Globus pallidus (tissue), 1 donor: ENCODE measurements at regions not wholly inside any gene's neighbourhood (a gene's known extent, or its start where the extent isn't known, plus 50 kb on each side); places are given as distances from the start of the nearest gene placed in this dataset.
"Not testable (repeated sequence)": the region's sequence is repeated elsewhere in the genome, so short reads cannot be mapped to it uniquely, and the experiment has no call there.

Experiments
- DNase-seq: peaks from one replicate; pipeline ENCODE4 v3.0.0-alpha.2; 2015; ENCODE audit warnings: low spot score

DNA sequence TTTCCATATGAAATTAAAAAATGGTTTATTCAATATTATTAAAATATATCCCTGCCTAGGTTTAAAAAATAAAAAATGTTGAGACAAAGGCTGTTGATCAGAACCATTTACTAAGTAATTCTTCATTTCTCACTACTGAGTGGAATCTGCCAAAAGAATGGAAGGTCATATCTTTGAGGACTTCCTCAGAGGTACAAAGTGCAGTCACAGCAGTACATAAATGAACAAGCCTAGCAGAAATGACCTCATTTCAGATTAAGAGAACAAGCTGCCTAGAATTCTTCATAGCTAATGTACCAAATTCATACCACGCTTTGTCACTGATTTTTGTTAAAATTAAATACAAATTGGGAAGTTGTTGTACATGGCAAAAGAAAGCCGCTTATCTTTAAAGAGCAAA, 318.9 kb upstream of the TFPI start:
- no peak for DNase-seq

DNA sequence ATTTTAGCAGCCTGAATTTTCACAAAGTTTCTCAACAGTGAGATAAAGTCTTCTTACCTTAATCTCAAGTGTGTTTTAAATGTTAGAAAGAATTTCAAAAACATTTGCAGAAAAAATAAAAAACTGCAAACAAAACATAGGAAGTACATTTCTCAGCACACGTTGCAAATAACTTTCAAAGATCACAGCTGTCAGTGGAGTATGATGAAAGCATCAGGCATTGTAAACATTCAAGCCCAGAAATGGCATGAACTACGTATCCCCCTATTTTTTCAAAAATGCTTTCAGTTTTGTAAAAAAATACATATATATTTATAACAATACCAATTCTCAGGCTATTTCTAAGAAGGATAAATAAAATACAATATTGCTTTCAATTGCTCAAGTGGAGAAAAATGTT, 320.6 kb upstream of the TFPI start:
- no peak for DNase-seq

DNA sequence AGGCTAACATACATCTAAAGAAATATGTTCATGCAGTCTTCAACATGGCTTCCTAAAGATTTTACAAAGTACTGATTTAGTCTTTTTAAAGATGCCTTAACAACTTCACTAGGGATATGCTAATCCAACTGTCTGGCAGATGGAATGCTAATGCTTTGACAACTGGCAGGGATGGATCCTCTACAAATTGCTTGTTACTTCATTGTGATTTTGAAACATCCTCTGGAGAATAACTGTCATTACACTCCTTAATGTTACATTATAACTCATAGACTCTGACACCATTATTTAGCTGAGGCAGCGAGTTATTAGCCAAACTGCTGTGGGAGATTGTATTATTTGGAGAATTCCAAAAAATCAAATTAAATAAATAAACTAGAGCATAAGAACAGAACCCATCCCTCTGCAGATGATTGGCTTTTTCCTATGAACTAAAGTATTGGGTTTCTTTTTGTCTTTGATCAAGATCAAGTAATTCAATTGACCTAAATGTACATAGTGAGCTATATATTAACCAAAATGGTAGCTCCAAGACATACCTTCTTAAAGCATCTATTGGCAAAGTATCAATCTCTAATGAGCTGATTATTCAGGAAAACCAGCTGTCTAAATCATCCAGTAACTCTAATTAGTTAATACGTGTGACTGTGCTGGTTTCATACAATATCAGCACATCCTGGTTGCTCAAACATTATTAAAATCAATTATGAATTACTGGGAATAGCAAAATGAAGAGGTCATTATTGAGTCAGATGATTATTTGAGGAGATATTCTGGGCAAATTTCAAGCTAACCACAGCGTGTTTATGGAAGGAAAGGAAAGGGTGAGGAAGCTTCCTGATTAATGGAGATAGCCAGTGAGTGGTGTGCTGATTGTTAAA, 321.3 kb upstream of the TFPI start:
- DNase-seq = no peak

DNA sequence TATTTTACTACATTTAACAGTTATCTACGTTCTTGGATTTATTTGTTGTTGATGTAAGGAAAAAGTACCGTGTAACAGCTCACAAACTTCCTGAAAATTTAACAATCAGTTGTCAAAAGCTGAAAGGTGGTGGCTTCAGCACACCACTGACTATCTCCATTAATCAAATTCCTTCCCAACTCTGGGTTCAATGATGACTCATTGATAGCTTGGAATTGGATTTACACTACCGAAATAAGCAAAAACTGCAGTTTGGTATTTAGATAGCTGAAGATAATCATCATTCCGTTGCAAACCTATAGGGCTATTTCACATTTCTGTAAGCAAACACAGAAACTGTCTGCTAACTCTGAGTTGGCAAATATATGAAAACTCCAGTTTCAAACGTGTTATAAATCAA, 322.3 kb upstream of the TFPI start:
- no peak for DNase-seq

DNA sequence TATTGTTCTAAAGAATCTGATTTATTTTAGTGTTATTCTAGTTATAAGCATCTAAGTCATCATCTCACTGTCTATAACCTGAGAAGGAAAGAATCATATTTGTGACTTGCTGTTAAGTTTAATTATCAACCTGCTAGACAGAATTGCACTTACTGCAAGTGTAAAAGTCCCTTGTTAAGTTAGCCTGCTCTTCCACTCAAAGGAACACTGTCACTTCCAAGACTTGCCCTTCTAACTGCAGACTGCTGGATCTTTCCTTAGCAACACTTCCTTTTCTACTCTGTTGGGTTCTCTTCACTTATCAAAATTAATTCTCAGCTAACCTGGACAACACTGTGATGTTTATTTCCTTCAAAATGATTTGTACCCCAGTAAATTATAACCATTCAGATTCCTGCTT, 323.2 kb upstream of the TFPI start:
- peak; percentile 52 for DNase-seq

DNA sequence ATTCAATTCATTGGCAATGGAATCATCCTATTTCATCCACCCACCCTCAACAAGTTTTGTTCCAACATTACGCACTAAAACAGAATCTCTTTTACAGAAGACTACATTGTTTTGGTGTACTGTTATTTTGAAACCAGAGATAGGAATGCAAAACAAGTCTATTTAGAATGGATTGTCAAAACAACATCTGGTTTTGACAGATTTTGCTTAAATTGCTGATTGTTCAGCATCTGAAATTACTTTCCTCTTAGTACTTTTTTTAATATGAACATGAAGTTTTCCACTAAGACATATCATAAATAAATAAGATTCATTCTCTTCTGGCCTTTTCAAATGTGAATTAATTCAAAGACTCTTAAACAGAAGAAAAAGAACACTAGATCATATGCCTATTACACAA, 323.9 kb upstream of the TFPI start:
- DNase-seq = peak; percentile 55

DNA sequence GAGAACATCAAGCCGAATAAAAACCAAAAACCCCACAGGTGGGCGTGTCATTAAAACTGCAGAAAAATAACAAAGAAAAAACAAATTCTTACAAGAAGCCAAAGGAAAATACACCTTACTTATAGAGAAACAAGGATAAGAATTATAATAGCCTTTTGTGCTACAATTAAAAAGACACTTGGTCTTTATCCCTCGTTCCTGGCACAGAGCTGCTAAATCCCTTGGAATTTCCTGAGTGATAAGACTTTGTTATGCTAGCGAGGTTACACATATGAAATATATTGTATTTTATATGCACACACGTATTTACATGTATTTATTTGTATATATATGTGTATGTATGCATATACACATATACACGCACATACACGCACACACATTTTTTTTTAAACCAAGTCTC, 325.3 kb upstream of the TFPI start:
- DNase-seq = no peak

DNA sequence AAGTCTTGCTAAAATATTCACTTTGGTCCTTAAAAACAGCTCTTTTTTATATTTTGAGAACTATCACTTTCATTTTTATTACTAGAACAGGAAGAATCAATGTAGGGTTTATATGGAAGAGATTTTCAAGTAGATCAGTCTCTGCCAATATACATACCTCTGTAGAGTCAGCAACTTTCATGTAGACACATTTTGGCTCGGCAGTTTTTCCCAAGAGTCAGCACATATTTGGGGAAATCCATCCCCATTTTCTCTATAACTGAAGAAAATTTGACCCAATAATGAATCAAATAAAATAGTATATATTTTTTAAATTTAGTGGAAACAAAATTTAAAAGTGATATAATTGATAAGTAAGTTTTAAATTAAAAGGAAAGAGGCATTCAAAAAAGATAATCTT, 329.8 kb upstream of the TFPI start:
- DNase-seq = no peak

DNA sequence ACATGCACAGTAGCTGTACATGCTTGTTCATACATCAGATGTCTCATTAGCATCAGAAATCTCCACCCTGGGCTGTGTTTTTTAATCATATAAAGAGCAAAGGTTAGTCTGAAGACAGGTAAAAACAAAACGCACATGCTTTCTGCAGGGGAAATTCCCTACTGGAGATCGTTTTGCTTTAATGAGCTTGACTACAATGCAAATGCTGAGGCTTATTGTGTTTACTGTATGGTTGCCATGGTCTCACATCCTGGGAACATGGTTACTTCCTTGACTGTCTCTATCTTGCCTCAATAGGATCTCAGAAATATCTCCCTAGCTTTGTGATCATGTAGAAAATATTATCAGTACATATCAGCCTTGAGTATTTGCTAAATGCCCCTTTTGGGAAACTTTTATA, 336.5 kb upstream of the TFPI start:
- no peak for DNase-seq

DNA sequence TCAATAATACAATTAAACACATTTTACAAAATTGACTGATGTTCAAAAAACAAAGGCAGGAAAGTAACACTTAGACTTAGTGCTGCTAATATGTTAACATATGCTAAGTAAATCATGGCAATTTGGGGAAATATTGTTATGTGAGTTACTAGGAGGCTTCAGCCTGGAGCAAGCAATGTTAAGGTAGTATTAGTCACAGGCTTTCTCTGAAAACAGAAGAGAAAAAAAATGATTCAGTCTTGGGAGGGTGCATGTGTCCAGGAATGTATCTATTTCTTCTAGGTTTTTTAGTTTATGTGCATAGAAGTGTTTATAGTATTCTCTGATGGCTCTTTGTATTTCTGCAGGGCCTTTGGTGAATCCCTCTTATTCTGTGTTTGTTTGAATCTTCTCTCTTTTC, 345.8 kb upstream of the TFPI start:
- no peak for DNase-seq

DNA sequence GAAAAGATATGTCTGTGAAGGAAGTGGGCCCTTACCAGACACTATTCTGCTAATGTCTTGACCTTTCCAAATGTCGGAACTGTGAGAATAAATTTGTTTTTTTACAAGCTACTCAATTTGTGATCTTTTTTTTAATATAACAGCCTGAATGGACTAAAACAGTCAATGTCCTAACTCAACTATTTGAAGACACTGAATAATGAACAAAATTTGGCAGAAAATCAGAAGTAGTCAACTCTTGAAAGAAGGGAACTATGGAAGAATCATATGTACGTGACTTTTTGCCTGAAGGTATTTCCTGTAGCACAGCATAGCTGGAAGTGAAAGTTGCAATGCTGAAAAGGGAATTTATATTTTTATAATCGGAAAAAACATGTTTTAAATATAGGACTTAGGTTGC, 351.8 kb upstream of the TFPI start:
- no peak for DNase-seq

DNA sequence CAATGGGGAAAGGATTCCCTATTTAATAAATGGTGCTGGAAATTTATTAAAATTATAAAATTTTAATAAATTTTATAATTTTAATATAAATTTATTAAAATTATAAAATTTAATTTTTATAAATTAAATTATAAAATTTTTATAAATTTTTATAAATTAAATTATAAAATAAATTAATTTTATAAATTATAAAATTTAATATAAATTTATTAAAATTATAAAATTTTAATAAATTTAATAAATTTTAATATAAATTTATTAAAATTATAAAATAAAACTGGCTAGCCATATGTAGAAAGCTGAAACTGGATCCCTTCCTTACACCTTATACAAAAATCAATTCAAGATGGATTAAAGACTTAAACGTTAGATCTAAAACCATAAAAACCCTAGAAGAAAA, 356.7 kb upstream of the TFPI start:
- not testable (repeated sequence) for DNase-seq

DNA sequence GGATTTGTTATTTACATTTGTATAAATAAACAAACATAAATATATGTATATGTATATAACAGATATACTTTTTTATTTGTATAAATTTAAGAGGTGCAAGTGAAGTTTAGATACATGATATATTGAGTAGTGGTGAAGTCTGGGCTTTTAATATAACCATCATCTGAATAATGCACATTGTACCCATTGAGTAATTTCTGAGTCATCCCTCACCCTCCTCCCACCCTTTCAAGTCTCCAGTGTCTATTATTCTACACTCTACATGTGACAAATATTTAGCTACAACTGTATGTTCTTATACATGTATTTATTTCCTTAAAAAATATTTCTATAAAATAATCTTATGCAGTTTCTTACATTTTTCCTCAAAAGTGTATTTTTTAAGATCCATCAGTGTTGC, 358.7 kb upstream of the TFPI start:
- DNase-seq = no peak

DNA sequence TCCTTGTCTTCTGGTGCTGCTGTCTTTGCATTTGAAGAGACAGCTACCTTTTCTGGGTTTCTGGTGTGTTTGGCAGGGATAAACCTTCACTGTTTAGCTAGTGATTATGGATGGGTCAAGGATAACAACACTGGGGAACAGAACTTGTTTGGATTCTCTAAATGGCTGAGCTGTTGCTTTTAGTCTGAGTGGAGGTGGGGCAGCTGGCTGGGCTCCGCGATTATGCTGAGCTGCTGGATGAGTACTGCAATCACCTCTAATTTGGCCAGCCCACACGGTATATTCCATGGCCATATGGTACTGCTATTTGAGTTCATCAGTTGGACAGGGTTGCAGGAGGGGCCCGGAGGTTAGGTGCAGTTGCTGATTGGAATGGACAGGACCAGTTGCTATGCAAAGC, 361.6 kb upstream of the TFPI start:
- DNase-seq = no peak

DNA sequence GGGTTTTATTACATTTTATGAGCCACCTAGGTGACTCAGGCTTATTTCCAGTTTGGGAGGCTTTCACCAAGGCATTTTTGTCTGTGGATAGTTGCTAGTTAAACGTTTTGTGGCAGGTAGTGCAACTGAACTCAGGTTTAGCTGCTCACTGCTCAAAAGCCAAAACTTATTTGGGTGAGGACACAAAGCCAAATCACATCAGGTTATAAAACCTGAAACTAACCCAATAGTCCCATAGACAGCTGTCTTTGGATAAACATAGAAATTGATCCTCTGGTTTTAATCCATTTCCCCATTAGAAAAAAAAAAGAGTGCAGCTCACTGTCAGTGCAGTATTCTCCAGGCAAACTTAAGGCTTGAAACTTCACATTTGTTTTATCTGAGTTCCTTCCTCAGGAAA, 362.6 kb upstream of the TFPI start:
- no peak for DNase-seq

DNA sequence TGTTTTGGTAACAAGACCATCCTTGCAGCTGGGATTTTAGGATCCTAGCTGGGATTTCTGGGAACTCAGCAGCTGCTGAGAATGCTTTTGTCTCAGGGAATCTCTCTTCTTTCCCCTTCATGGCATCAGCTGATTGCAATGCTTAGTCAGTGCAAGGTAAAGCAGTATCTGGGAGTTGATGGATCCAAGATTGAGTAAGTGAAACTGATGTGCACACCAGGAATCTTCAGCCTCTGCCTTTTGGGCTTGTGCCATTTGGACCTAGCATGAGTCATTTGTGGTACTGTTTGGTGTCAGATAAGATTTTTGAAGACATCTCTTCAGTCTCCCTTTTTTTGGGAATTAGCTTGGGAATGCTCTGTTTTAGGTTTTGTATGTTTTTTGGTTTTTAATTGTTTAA, 363.3 kb upstream of the TFPI start:
- DNase-seq = no peak

DNA sequence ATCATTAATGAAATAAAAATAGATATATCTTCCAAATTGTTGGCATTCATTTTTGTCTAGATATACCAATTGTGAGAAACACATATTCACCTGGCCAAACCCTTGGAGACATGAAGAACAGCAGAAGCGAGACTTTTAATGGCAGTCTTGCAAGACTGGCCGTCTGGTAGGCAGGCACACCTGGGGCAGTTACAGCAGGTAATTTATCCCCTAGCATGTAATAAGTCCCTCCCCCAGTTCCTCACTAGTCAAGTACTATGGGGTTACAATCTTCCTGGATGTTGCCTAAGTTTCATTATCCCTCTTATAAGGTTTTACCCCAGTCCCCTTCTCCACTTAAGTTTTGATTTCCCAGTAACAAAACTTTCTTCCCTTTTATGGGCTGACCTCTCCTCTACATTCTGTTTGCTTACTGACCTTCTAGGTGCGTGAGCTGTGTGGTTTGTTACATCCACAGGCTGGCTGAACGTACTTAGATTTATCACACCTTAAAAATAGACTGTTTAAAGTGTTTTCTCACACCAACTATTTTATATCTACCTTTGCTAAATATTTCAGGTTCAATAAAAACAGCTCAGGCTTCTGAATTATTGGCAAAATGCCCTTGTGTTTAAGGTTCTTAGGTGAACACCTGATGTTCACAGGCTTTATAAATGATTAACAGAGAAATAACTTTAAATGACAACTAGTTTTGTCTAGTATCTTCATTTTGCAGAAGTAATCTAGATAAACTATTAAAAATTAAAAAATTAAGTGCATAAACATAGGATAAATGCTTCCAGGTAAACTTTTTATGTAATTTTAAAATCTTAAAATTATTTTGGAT, 365.0 kb upstream of the TFPI start:
- DNase-seq = no peak

DNA sequence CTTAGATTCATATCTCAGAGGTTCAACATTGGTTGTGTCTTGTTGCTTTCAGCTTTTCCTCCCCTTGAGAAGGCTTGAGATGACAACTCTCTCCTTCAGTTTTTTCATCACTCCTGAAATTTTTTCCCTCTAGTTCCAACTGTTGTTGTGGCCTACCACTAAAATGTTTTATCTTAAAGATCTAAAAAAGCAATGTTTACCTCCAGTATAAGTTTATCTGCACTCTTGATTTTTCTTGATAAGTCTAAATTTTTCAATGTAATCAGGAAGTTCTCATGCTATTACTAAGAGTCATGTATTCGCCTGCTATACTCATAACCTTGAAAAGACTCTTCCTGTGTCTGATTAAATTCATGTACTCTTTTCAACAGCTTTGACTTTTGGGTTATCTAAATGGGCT, 366.3 kb upstream of the TFPI start:
- no peak for DNase-seq

DNA sequence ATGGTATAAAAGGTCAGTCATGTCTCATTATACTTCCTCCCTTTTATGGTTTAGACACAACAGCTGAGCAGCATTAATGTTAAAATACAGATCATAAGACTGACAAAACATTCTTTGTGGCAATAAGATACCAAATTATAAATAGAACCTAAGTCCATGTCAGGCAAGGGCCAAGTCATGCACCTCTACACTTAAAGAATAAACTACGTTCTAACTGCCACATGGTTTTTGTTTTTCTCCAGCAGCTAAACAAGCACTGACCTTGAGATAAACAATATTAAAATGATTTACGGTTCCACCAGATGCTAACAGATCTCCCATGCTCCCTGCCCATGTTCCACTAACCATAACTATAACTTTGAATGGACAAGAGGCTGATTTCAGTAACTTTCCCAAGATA, 368.6 kb upstream of the TFPI start:
- DNase-seq = no peak

DNA sequence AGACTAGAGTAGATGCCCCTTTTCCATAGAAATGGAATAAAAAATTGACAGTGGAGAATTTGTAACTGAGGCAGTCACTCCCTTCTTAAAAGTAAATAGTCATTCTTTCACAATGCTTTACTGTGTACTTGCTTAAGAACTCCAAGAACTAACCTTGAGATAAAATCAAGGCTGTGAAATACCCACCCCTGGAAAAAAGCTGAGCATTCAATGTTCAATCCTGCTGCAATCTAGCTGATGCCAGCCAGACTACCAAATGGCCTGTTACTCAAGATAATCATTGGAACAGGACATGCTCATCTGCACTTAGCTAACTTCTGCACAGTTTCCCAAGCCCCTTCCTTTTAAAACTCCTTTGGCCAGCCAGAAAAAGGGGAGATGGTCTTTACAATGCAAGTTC, 367.4 kb upstream of the GULP1 start:
- no peak for DNase-seq

DNA sequence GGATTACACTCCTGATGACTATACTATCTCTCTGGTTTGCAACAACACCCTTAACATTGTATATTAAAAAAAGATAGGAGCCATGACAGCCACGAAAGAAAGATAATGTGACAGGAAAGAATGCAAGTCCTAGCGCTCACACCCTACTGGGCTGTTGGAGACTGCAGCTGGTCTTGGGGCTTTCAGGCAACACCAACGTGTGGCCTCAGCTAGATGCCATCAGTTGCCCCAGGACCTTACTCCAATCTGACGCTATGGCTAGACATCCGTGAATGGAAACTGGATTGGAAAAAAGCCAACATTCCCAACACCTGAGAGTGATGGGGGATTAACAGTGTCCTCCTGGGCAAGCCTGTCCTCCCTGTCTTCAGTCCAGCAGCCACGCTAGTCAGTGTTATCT, 357.4 kb upstream of the GULP1 start:
- no peak for DNase-seq

DNA sequence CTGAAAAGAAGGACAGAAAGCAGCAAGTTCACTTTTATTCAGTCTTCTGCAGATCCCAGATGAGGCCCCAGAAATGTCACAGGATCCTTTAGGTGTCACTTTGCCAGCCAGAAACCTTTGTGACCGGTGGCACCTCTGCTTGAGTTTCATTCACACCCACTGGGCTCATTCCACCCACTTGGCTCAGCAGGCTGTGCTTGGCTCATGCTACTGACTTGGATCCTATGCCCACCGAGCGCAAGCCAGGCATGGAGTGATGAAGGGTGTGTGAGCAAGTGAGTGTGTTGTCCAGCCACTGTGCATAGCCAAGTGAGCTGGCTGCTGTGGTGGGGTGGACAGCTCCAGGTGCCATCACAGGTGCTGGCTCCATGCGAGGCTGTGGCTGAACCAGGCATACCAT, 357.0 kb upstream of the GULP1 start:
- no peak for DNase-seq

DNA sequence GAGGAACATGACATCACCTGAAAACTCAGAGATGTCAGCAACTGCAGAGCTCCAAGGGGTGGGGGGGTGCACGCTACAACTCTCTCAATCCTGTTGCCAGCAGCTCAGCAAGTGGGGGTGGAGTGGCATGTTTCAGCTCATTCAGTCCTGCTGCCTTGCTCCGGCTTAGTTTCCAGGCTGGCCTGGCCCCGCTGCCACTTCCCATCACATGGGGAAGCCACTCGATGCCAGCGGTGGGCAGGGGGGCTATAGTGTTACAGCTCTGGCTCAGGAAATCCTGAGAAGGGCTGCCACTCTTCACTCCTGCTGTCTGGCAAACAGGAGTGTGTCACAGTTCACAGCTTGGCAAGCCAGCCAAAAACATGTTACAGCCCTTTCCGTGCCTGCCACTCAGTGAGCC, 356.5 kb upstream of the GULP1 start:
- no peak for DNase-seq

DNA sequence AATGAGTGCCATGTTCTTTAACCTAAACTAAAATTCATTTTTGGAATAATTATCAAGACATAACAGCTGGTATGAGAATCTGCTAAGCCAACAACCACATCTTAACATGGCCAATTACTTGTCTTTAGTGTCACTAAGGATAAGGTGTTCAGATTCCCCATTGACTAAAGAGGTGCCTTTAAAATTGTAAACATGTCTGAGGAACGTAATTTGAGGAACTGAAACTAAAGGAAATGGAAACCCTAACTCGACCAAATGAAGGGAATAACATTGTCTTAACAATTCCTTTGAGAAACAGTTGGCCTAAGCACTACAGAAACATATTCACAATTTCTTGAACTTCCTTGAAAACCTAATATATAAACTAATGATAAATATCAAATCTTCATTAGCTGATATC, 355.4 kb upstream of the GULP1 start:
- no peak for DNase-seq
